ENCODE measurements at regions not wholly inside any gene's neighbourhood (a gene's known extent, or its start where the extent isn't known, plus 50 kb on each side); places are given as distances from the start of the nearest gene placed in this dataset.

GRCh38 chr4:8732092-8732491 is 139.5 kb downstream of the CPZ start:
- TF ChIP-seq POLR2A (IDR thresholded peaks at IDR 0.05; ENCODE audit: low read depth, low read length), result no peak
- TF ChIP-seq SPI1 (IDR thresholded peaks at IDR 0.05; ENCODE audit: low read depth, low read length), result no peak
- no peak for TF ChIP-seq PAX5 (IDR thresholded peaks at IDR 0.05; ENCODE audit: insufficient read depth, low read length, severe bottlenecking)
- TF ChIP-seq POU2F2 (IDR thresholded peaks at IDR 0.05; ENCODE audit: low read depth, low read length), result no peak
- TF ChIP-seq TAF1 (IDR thresholded peaks at IDR 0.05; ENCODE audit: low read depth, low read length), result no peak
- no peak for TF ChIP-seq POLR2AphosphoS5 (IDR thresholded peaks at IDR 0.05; ENCODE audit: low read depth, low read length)
- DNase-seq (ENCODE audit: insufficient read length, low spot score), result no peak

GRCh38 chr4:8731364-8731763 is 138.8 kb downstream of the CPZ start:
- DNase-seq (ENCODE audit: insufficient read length, low spot score), result no peak
- TF ChIP-seq POU2F2 (IDR thresholded peaks at IDR 0.05; ENCODE audit: low read depth, low read length) (no peak), TAF1 (IDR thresholded peaks at IDR 0.05; ENCODE audit: low read depth, low read length) (no peak), SPI1 (IDR thresholded peaks at IDR 0.05; ENCODE audit: low read depth, low read length) (no peak)
- no peak for FAIRE-seq

More at GRCh38 chr4:8732092-8732491, 139.5 kb downstream of the CPZ start:
- no peak for FAIRE-seq

GRCh38 chr4:8730681-8731080 is 138.1 kb downstream of the CPZ start:
- TF ChIP-seq POU2F2 (IDR thresholded peaks at IDR 0.05; ENCODE audit: low read depth, low read length), result no peak
- TF ChIP-seq POLR2AphosphoS5 (IDR thresholded peaks at IDR 0.05; ENCODE audit: low read depth, low read length), result no peak
- TF ChIP-seq TAF1 (IDR thresholded peaks at IDR 0.05; ENCODE audit: low read depth, low read length), result no peak
- TF ChIP-seq PAX5 (IDR thresholded peaks at IDR 0.05; ENCODE audit: insufficient read depth, low read length, severe bottlenecking), result no peak
- no peak for TF ChIP-seq POLR2A (IDR thresholded peaks at IDR 0.05; ENCODE audit: low read depth, low read length)
- no peak for TF ChIP-seq SPI1 (IDR thresholded peaks at IDR 0.05; ENCODE audit: low read depth, low read length)
- FAIRE-seq, result no peak

GRCh38 chr4:8730159-8730558 is 137.6 kb downstream of the CPZ start:
- DNase-seq (ENCODE audit: insufficient read length, low spot score) (no peak), FAIRE-seq (no peak)
- no peak for TF ChIP-seq SPI1 (IDR thresholded peaks at IDR 0.05; ENCODE audit: low read depth, low read length)
- TF ChIP-seq POU2F2 (IDR thresholded peaks at IDR 0.05; ENCODE audit: low read depth, low read length), result no peak
- TF ChIP-seq TAF1 (IDR thresholded peaks at IDR 0.05; ENCODE audit: low read depth, low read length), result no peak
- no peak for TF ChIP-seq POLR2A (IDR thresholded peaks at IDR 0.05; ENCODE audit: low read depth, low read length)
- no peak for TF ChIP-seq POLR2AphosphoS5 (IDR thresholded peaks at IDR 0.05; ENCODE audit: low read depth, low read length)
- TF ChIP-seq PAX5 (IDR thresholded peaks at IDR 0.05; ENCODE audit: insufficient read depth, low read length, severe bottlenecking), result no peak

More at GRCh38 chr4:8730681-8731080, 138.1 kb downstream of the CPZ start:
- no peak for DNase-seq (ENCODE audit: insufficient read length, low spot score)

- TF ChIP-seq POU2F2 (IDR thresholded peaks at IDR 0.05; ENCODE audit: low read depth, low read length), result no peak
- no peak for TF ChIP-seq SPI1 (IDR thresholded peaks at IDR 0.05; ENCODE audit: low read depth, low read length)
- TF ChIP-seq POLR2A (IDR thresholded peaks at IDR 0.05; ENCODE audit: low read depth, low read length), result no peak
- TF ChIP-seq POLR2AphosphoS5 (IDR thresholded peaks at IDR 0.05; ENCODE audit: low read depth, low read length), result no peak
- TF ChIP-seq TAF1 (IDR thresholded peaks at IDR 0.05; ENCODE audit: low read depth, low read length), result no peak
- no peak for TF ChIP-seq PAX5 (IDR thresholded peaks at IDR 0.05; ENCODE audit: insufficient read depth, low read length, severe bottlenecking)
- DNase-seq (ENCODE audit: insufficient read length, low spot score) (no peak), FAIRE-seq (no peak)
These were observed 137.0 kb downstream of the CPZ start for GRCh38 chr4:8729408-8730149.

- FAIRE-seq, result no peak
These were observed 136.2 kb downstream of the CPZ start for GRCh38 chr4:8728536-8729407.

GRCh38 chr4:8727546-8728510 is 135.3 kb downstream of the CPZ start:
- DNase-seq (ENCODE audit: insufficient read length, low spot score) (no peak), FAIRE-seq (no peak)
- TF ChIP-seq POLR2AphosphoS5 (IDR thresholded peaks at IDR 0.05; ENCODE audit: low read depth, low read length) (no peak), TAF1 (IDR thresholded peaks at IDR 0.05; ENCODE audit: low read depth, low read length) (no peak), PAX5 (IDR thresholded peaks at IDR 0.05; ENCODE audit: insufficient read depth, low read length, severe bottlenecking) (no peak), POU2F2 (IDR thresholded peaks at IDR 0.05; ENCODE audit: low read depth, low read length) (no peak), SPI1 (IDR thresholded peaks at IDR 0.05; ENCODE audit: low read depth, low read length) (no peak), POLR2A (IDR thresholded peaks at IDR 0.05; ENCODE audit: low read depth, low read length) (no peak)

More at GRCh38 chr4:8728536-8729407, 136.2 kb downstream of the CPZ start:
- TF ChIP-seq POLR2A (IDR thresholded peaks at IDR 0.05; ENCODE audit: low read depth, low read length), result no peak
- TF ChIP-seq POU2F2 (IDR thresholded peaks at IDR 0.05; ENCODE audit: low read depth, low read length), result no peak
- TF ChIP-seq SPI1 (IDR thresholded peaks at IDR 0.05; ENCODE audit: low read depth, low read length), result no peak
- no peak for TF ChIP-seq PAX5 (IDR thresholded peaks at IDR 0.05; ENCODE audit: insufficient read depth, low read length, severe bottlenecking)
- TF ChIP-seq TAF1 (IDR thresholded peaks at IDR 0.05; ENCODE audit: low read depth, low read length), result no peak
- no peak for TF ChIP-seq POLR2AphosphoS5 (IDR thresholded peaks at IDR 0.05; ENCODE audit: low read depth, low read length)
- peak; percentile 10 for DNase-seq (ENCODE audit: insufficient read length, low spot score)

GRCh38 chr4:8727131-8727530 is 134.6 kb downstream of the CPZ start:
- FAIRE-seq (no peak), DNase-seq (ENCODE audit: insufficient read length, low spot score) (no peak)
- TF ChIP-seq PAX5 (IDR thresholded peaks at IDR 0.05; ENCODE audit: insufficient read depth, low read length, severe bottlenecking), result no peak
- TF ChIP-seq SPI1 (IDR thresholded peaks at IDR 0.05; ENCODE audit: low read depth, low read length), result no peak
- no peak for TF ChIP-seq POLR2A (IDR thresholded peaks at IDR 0.05; ENCODE audit: low read depth, low read length)
- no peak for TF ChIP-seq TAF1 (IDR thresholded peaks at IDR 0.05; ENCODE audit: low read depth, low read length)
- TF ChIP-seq POU2F2 (IDR thresholded peaks at IDR 0.05; ENCODE audit: low read depth, low read length), result no peak
- no peak for TF ChIP-seq POLR2AphosphoS5 (IDR thresholded peaks at IDR 0.05; ENCODE audit: low read depth, low read length)
